ENCODE measurements at regions not wholly inside any gene's neighbourhood (a gene's known extent, or its start where the extent isn't known, plus 50 kb on each side); places are given as distances from the start of the nearest gene placed in this dataset.
"Not testable (repeated sequence)": the region's sequence is repeated elsewhere in the genome, so short reads cannot be mapped to it uniquely, and the experiment has no call there.

GRCh38 chr11:69869311-69869939 is 50.2 kb upstream of the FGF3 start:
- no peak for DNase-seq

- DNase-seq = no peak
Measured at GRCh38 chr11:69870766-69871165, 51.5 kb upstream of the FGF3 start.

GRCh38 chr11:69873166-69874077 is 54.2 kb upstream of the FGF3 start:
- DNase-seq = no peak

- no peak for DNase-seq
Measured at GRCh38 chr11:69874178-69874983, 55.2 kb upstream of the FGF3 start.

- DNase-seq = no peak
Measured at GRCh38 chr11:69874984-69875624, 55.9 kb upstream of the FGF3 start.

- DNase-seq = no peak
Measured at GRCh38 chr11:69876013-69876412, 56.8 kb upstream of the FGF3 start.

GRCh38 chr11:69877235-69877634 is 58.0 kb upstream of the FGF3 start:
- no peak for DNase-seq

- not testable (repeated sequence) for DNase-seq
Measured at GRCh38 chr11:69877704-69878103, 58.5 kb upstream of the FGF3 start.

- no peak for DNase-seq
Measured at GRCh38 chr11:69878144-69878883, 59.1 kb upstream of the FGF3 start.

GRCh38 chr11:69878927-69879728 is 59.9 kb upstream of the FGF3 start:
- DNase-seq = no peak

GRCh38 chr11:69879729-69880005 is 60.5 kb upstream of the FGF3 start:
- DNase-seq = no peak

- no peak for DNase-seq
Measured at GRCh38 chr11:69880041-69880825, 61.0 kb upstream of the FGF3 start.

- DNase-seq = no peak
Measured at GRCh38 chr11:69880826-69881445, 61.7 kb upstream of the FGF3 start.

- DNase-seq = no peak
Measured at GRCh38 chr11:69881467-69882269, 62.5 kb upstream of the FGF3 start.

- no peak for DNase-seq
Measured at GRCh38 chr11:69882270-69882608, 63.0 kb upstream of the FGF3 start.

- no peak for DNase-seq
Measured at GRCh38 chr11:69883292-69884255, 64.4 kb upstream of the FGF3 start.

- DNase-seq = no peak
Measured at GRCh38 chr11:69884286-69884685, 65.1 kb upstream of the FGF3 start.

GRCh38 chr11:69884751-69885150 is 65.5 kb upstream of the FGF3 start:
- no peak for DNase-seq

All from CD4-positive, alpha-beta T cell treated with Interleukin-21 for 1 hour (primary cell).